ENCODE measurements at regions not wholly inside any gene's neighbourhood (a gene's known extent, or its start where the extent isn't known, plus 50 kb on each side); places are given as distances from the start of the nearest gene placed in this dataset.

GRCh38 chr5:61999371-61999770 is 306.6 kb upstream of the KIF2A start:
- intact Hi-C loops (cut with DNase I) = no loop called here
- Histone ChIP-seq H3K27ac (no peak overlapping the region), H3K27me3 (no peaks in the 10 kb centered on the region), H3K4me3 (no peak overlapping the region), H3K9me3 (no peaks in the 10 kb centered on the region), H3K36me3 (no peaks in the 10 kb centered on the region), H3K4me1 (no peaks in the 10 kb centered on the region)
- TF ChIP-seq CTCF (IDR thresholded peaks at IDR 0.05) = no peak
- DNase-seq (no peak), ATAC-seq (no peak)

GRCh38 chr5:62000646-62001045 is 305.4 kb upstream of the KIF2A start:
- intact Hi-C loops (cut with DNase I) = no loop called here
- Histone ChIP-seq H3K9me3 (no peaks in the 10 kb centered on the region), H3K27ac (no peak overlapping the region), H3K27me3 (no peaks in the 10 kb centered on the region), H3K36me3 (no peaks in the 10 kb centered on the region), H3K4me1 (no peaks in the 10 kb centered on the region), H3K4me3 (no peak overlapping the region)
- no peak for TF ChIP-seq CTCF (IDR thresholded peaks at IDR 0.05)
- DNase-seq = no peak
- no peak for ATAC-seq

- H3K27ac ChIP-seq = no peak overlapping the region
- intact Hi-C loops (cut with DNase I) = no loop called here
- DNase-seq (no peak), ATAC-seq (no peak)
- 78 to 83% methylated on average over 1 of the region's 1 CpG for WGBS, 2 donors
- H3K4me1 ChIP-seq = no peaks in the 10 kb centered on the region
- H3K36me3 ChIP-seq = no peaks in the 10 kb centered on the region
- H3K4me3 ChIP-seq = no peak overlapping the region
- H3K27me3 ChIP-seq = no peaks in the 10 kb centered on the region
- TF ChIP-seq CTCF (IDR thresholded peaks at IDR 0.05) = no peak
- H3K9me3 ChIP-seq = no peaks in the 10 kb centered on the region
Measured at GRCh38 chr5:62001640-62002039, 304.4 kb upstream of the KIF2A start.

- H3K4me3 ChIP-seq = no peak overlapping the region
- intact Hi-C loops (cut with DNase I) = no loop called here
- H3K27ac ChIP-seq = no peak overlapping the region
- no peak for TF ChIP-seq CTCF (IDR thresholded peaks at IDR 0.05)
- no peaks in the 10 kb centered on the region for H3K9me3 ChIP-seq
- DNase-seq = no peak
- H3K36me3 ChIP-seq = no peaks in the 10 kb centered on the region
- WGBS, 2 donors = 64 to 65% methylated on average over 2 of the region's 2 CpGs
- no peak for ATAC-seq
- peaks cover 0 to 4% (median 0%) of the 10 kb centered on the region in 7 donors for H3K27me3 ChIP-seq
- no peaks in the 10 kb centered on the region for H3K4me1 ChIP-seq
Measured at GRCh38 chr5:62002436-62002835, 303.6 kb upstream of the KIF2A start.

GRCh38 chr5:62005551-62005950 is 300.5 kb upstream of the KIF2A start:
- no peaks in the 10 kb centered on the region for H3K9me3 ChIP-seq
- WGBS, 2 donors = 95% methylated on average over 2 of the region's 2 CpGs
- no peak for ATAC-seq
- intact Hi-C loops (cut with DNase I) = no loop called here
- no peak for TF ChIP-seq CTCF (IDR thresholded peaks at IDR 0.05)
- H3K4me1 ChIP-seq = no peaks in the 10 kb centered on the region
- peaks cover 0 to 4% (median 0%) of the 10 kb centered on the region in 7 donors for H3K27me3 ChIP-seq
- no peak overlapping the region for H3K4me3 ChIP-seq
- no peaks in the 10 kb centered on the region for H3K36me3 ChIP-seq
- no peak overlapping the region for H3K27ac ChIP-seq
- DNase-seq = no peak
